Fibroblast of mammary gland (primary cell): ENCODE measurements at regions not wholly inside any gene's neighbourhood (a gene's known extent, or its start where the extent isn't known, plus 50 kb on each side); places are given as distances from the start of the nearest gene placed in this dataset.

ENCODE experiments used
- DNase-seq: peaks from one replicate; pipeline ENCODE4 v3.0.0-alpha.2; 2010; ENCODE audit warnings: low read depth
- H3K4me3 ChIP-seq: 2 replicates; pipeline ENCODE4 v1.5.1; 2011; ENCODE audit warnings: low read depth, mild to moderate bottlenecking, low read length, moderate library complexity; ENCODE audit not compliant: control insufficient read depth
- CTCF ChIP-seq: conservative IDR thresholded peaks from 2 replicates; pipeline ENCODE4 v1.5.1; 2011; ENCODE audit warnings: low read depth, low read length, inconsistent platforms; ENCODE audit not compliant: control insufficient read depth, insufficient read depth

- no peak overlapping the region for H3K4me3 ChIP-seq
- no peak for DNase-seq
- TF ChIP-seq CTCF = no peak
Measured at GRCh38 chr22:46026899-46027210, 49.9 kb upstream of the WNT7B start.

- no peak overlapping the region for H3K4me3 ChIP-seq
- TF ChIP-seq CTCF = no peak
- no peak for DNase-seq
Measured at GRCh38 chr22:46027211-46028105, 50.5 kb upstream of the WNT7B start.

GRCh38 chr22:46028106-46028991 is 51.4 kb upstream of the WNT7B start:
- no peak for TF ChIP-seq CTCF
- DNase-seq = no peak
- H3K4me3 ChIP-seq = no peak overlapping the region

GRCh38 chr22:46029036-46029435 is 52.1 kb upstream of the WNT7B start:
- no peak for DNase-seq
- no peak overlapping the region for H3K4me3 ChIP-seq
- TF ChIP-seq CTCF = no peak

GRCh38 chr22:46029574-46030200 is 52.7 kb upstream of the WNT7B start:
- no peak for TF ChIP-seq CTCF
- H3K4me3 ChIP-seq = no peak overlapping the region
- DNase-seq = no peak

GRCh38 chr22:46030231-46030880 is 53.4 kb upstream of the WNT7B start:
- H3K4me3 ChIP-seq = no peak overlapping the region
- no peak for TF ChIP-seq CTCF
- DNase-seq = no peak
